IMR-90 (cell line): ENCODE measurements at regions not wholly inside any gene's neighbourhood (a gene's known extent, or its start where the extent isn't known, plus 50 kb on each side); places are given as distances from the start of the nearest gene placed in this dataset.

Experiments
- ATAC-seq: fragments of 200-7000 bp; cut with Tn5 transposase; 2 replicates; pipeline ENCODE4 v1.9.1; 2020; ENCODE audit warnings: low read depth, mild to moderate bottlenecking, moderate library complexity
- BruUV-seq: library from RNA; stranded (reverse); fragments of 400-500 nt; replicated peaks from 2 replicates; lab custom pipeline; 2021; lab: Mats Ljungman, UMichigan
- CTCF ChIA-PET: fragments of 300-600 bp; formaldehyde crosslinking; extraction: SDS; loops from one replicate; lab custom pipeline; 2021; ENCODE audit warnings: antibody characterized with exemption; lab: Yijun Ruan, JAX
- POLR2A ChIA-PET: fragments of 300-600 bp; sonication (Branson Sonifier 250); formaldehyde crosslinking; loops from one replicate; lab custom pipeline; 2022; ENCODE audit warnings: antibody characterized with exemption; ENCODE audit not compliant: unreplicated experiment; lab: Charles Lee
- DNase-seq: peaks from one replicate; pipeline ENCODE4 v3.0.0; 2013
- H2AFZ ChIP-seq: replicated peaks from 2 replicates; pipeline ENCODE3; 2013; ENCODE audit warnings: low read length, mild to moderate bottlenecking; ENCODE audit not compliant: poor library complexity
- H2AK5ac ChIP-seq: 2 replicates; pipeline ENCODE4 v1.6.1; 2013; ENCODE audit warnings: low read depth, low read length, inconsistent platforms
- H2AK9ac ChIP-seq: replicated peaks from 2 replicates; pipeline ENCODE3; 2013; ENCODE audit warnings: mild to moderate bottlenecking, low read depth, low read length, moderate library complexity; ENCODE audit not compliant: poor library complexity
- H2BK120ac ChIP-seq: 2 replicates; pipeline ENCODE4 v1.6.1; 2013; ENCODE audit warnings: low read depth, low read length, inconsistent platforms
- H2BK15ac ChIP-seq: 3 replicates; pipeline ENCODE4 v1.6.1; 2013; ENCODE audit warnings: low read depth, low read length, inconsistent platforms
- H2BK20ac ChIP-seq: 2 replicates; pipeline ENCODE4 v1.6.1; 2013; ENCODE audit warnings: low read depth, mild to moderate bottlenecking, inconsistent platforms, low read length, moderate library complexity
- H2BK5ac ChIP-seq: 2 replicates; pipeline ENCODE4 v1.6.1; 2013; ENCODE audit warnings: mild to moderate bottlenecking, low read depth, low read length, inconsistent platforms; ENCODE audit not compliant: poor library complexity, severe bottlenecking
- H3K14ac ChIP-seq: replicated peaks from 2 replicates; pipeline ENCODE4 v1.6.1; 2013; ENCODE audit warnings: low read depth, low read length, inconsistent platforms
- H3K18ac ChIP-seq: 2 replicates; pipeline ENCODE4 v1.6.1; 2013; ENCODE audit warnings: low read depth, low read length, control low read depth
- H3K23ac ChIP-seq: 2 replicates; pipeline ENCODE4 v1.6.1; 2013; ENCODE audit warnings: low read depth, low read length, inconsistent platforms
- H3K27ac ChIP-seq: 2 replicates; pipeline ENCODE4 v1.5.1; 2013; ENCODE audit warnings: mild to moderate bottlenecking, control low read depth, low read length; ENCODE audit not compliant: insufficient read depth
- H3K27me3 ChIP-seq: 2 replicates; pipeline ENCODE4 v1.6.1; 2013; ENCODE audit warnings: low read length; ENCODE audit not compliant: control insufficient read depth, insufficient read depth
- H3K36me3 ChIP-seq: 2 replicates; pipeline ENCODE4 v1.6.1; 2013; ENCODE audit warnings: low read length, mixed read lengths; ENCODE audit not compliant: control insufficient read depth, insufficient read depth
- H3K4ac ChIP-seq: 2 replicates; pipeline ENCODE4 v1.6.1; 2013; ENCODE audit warnings: low read depth, low read length, inconsistent platforms
- H3K4me1 ChIP-seq: 2 replicates; pipeline ENCODE4 v1.6.1; 2013; ENCODE audit warnings: low read length, mixed read lengths; ENCODE audit not compliant: control insufficient read depth, insufficient read depth
- H3K4me2 ChIP-seq: 2 replicates; pipeline ENCODE4 v1.6.1; 2013; ENCODE audit warnings: low read depth, mild to moderate bottlenecking, control low read depth, low read length, moderate library complexity
- H3K4me3 ChIP-seq: 2 replicates; pipeline ENCODE4 v1.5.1; 2013; ENCODE audit warnings: low read depth, mild to moderate bottlenecking, control low read depth, low read length, moderate library complexity; ENCODE audit not compliant: insufficient read depth
- H3K56ac ChIP-seq: 2 replicates; pipeline ENCODE4 v1.6.1; 2013; ENCODE audit warnings: low read length, inconsistent platforms; ENCODE audit not compliant: insufficient read depth; ENCODE audit errors: extremely low read depth
- H3K79me1 ChIP-seq, 2 experiments: 2 replicates each; pipeline ENCODE4 v1.6.1; 2013; ENCODE audit warnings: low read length in 2 of 2, inconsistent platforms in 1 of 2, low read depth in 1 of 2
- H3K9ac ChIP-seq: 2 replicates; pipeline ENCODE4 v1.6.1; 2013; ENCODE audit warnings: low read depth, low read length, control low read depth
- H3K9me1 ChIP-seq: 2 replicates; pipeline ENCODE4 v1.6.1; 2013; ENCODE audit warnings: low read length, inconsistent platforms; ENCODE audit not compliant: insufficient read depth
- H3K9me3 ChIP-seq: 2 replicates; pipeline ENCODE4 v1.6.1; 2013; ENCODE audit warnings: low read length; ENCODE audit not compliant: control insufficient read depth, insufficient read depth
- H4K20me1 ChIP-seq: 2 replicates; pipeline ENCODE4 v1.6.1; 2013; ENCODE audit warnings: low read length, inconsistent platforms; ENCODE audit not compliant: insufficient read depth
- H4K5ac ChIP-seq: 2 replicates; pipeline ENCODE4 v1.6.1; 2013; ENCODE audit warnings: mild to moderate bottlenecking, low read depth, low read length, control low read depth
- H4K8ac ChIP-seq, 2 experiments: 2 replicates each; pipeline ENCODE4 v1.6.1; 2013; ENCODE audit warnings: low read depth in 2 of 2, low read length in 2 of 2, control low read depth in 1 of 2, inconsistent platforms in 1 of 2
- H4K91ac ChIP-seq: 2 replicates; pipeline ENCODE4 v1.6.1; 2013; ENCODE audit warnings: low read depth, low read length, inconsistent platforms; ENCODE audit not compliant: insufficient read depth
- CHD1 ChIP-seq: IDR thresholded peaks from 2 replicates; pipeline ENCODE4 v1.6.1; 2012; ENCODE audit warnings: low read depth, low read length, improper control_type of control experiment
- CTCF ChIP-seq: conservative IDR thresholded peaks from 2 replicates; pipeline ENCODE4 v1.5.1; 2012; ENCODE audit warnings: mild to moderate bottlenecking, low read depth, low read length, improper control_type of control experiment
- FOS ChIP-seq: fragments of 150-350 bp; IDR thresholded peaks from 2 replicates; pipeline ENCODE4 v1.6.1; 2016; ENCODE audit warnings: low read depth, low read length
- MAFK ChIP-seq: IDR thresholded peaks from 2 replicates; pipeline ENCODE4 v1.6.1; 2012; ENCODE audit warnings: low read depth, low read length, improper control_type of control experiment
- MAZ ChIP-seq: IDR thresholded peaks from 2 replicates; pipeline ENCODE4 v1.6.1; 2012; ENCODE audit warnings: low read depth, mild to moderate bottlenecking, low read length, improper control_type of control experiment, moderate library complexity, borderline replicate concordance
- MXI1 ChIP-seq: IDR thresholded peaks from 2 replicates; pipeline ENCODE4 v1.6.1; 2012; ENCODE audit warnings: low read depth, mild to moderate bottlenecking, low read length, moderate library complexity, borderline replicate concordance
- NFE2L2 ChIP-seq: fragments of 150-350 bp; IDR thresholded peaks from 2 replicates; pipeline ENCODE4 v1.6.1; 2016; ENCODE audit warnings: low read depth, mild to moderate bottlenecking, low read length
- POLR2A ChIP-seq: IDR thresholded peaks from 2 replicates; pipeline ENCODE4 v1.6.1; 2012; ENCODE audit warnings: mild to moderate bottlenecking, low read depth, low read length
- RFX5 ChIP-seq: IDR thresholded peaks from 2 replicates; pipeline ENCODE4 v1.8.0; 2012; ENCODE audit warnings: low read depth, mild to moderate bottlenecking, low read length, moderate library complexity
- SMC3 ChIP-seq: fragments of 150-350 bp; IDR thresholded peaks from 2 replicates; pipeline ENCODE4 v1.6.1; 2016; ENCODE audit warnings: low read depth, mild to moderate bottlenecking, antibody characterized with exemption, low read length, moderate library complexity
- USF2 ChIP-seq: fragments of 150-350 bp; IDR thresholded peaks from 2 replicates; pipeline ENCODE4 v1.6.1; 2017; ENCODE audit warnings: mild to moderate bottlenecking, antibody characterized with exemption, low read length, low read depth
- WGBS, 2 experiments: methylation state at CpG; one replicate each; pipeline versions ENCODE4 v1.1.5 to v1.1.7; 2013; ENCODE audit warnings: missing lambda C conversion rate in 2 of 2; ENCODE audit not compliant: insufficient read length in 1 of 2; ENCODE audit errors: extremely low coverage in 2 of 2; 5-methylcytosine and 5-hydroxymethylcytosine counted together
- dilution Hi-C: fragments of 300-500 bp; cut with HindIII; formaldehyde crosslinking; loops from one replicate; pipeline ENCODE4 v1.14.3; 2018; ENCODE audit warnings: low sequenced_read_pairs; ENCODE audit not compliant: unreplicated experiment
- in situ Hi-C: fragments of 300-500 bp; cut with MboI; formaldehyde crosslinking; loops from 3 replicates; pipeline ENCODE4 v1.14.3; 2019; ENCODE audit warnings: low sequenced_read_pairs, inconsistent platforms, mixed read lengths
- intact Hi-C: fragments of 100-400 bp; cut with micrococcal nuclease; formaldehyde crosslinking; loops from 2 replicates; pipeline ENCODE4 v1.10.0; 2022

GRCh38 chr2:48026865-48027264 lies 120.6 kb upstream of the FBXO11 start:
- Histone ChIP-seq H3K9ac (no peak overlapping the region), H4K20me1 (no peaks in the 10 kb centered on the region), H3K9me3 (no peaks in the 10 kb centered on the region), H2AK9ac (no peak overlapping the region), H3K79me1 (no peaks in the 10 kb centered on the region), H3K23ac (no peak overlapping the region), H2BK120ac (no peak overlapping the region), H3K4me2 (no peak overlapping the region), H3K27ac (no peak overlapping the region), H3K56ac (no peak overlapping the region), H2BK20ac (no peak overlapping the region), H2AFZ (no peak overlapping the region), H3K4me3 (no peak overlapping the region), H4K91ac (no peak overlapping the region), H2BK5ac (no peak overlapping the region), H2BK15ac (no peak overlapping the region), H3K36me3 (no peaks in the 10 kb centered on the region), H3K9me1 (no peaks in the 10 kb centered on the region), H2AK5ac (no peak overlapping the region), H3K14ac (no peak overlapping the region), H3K27me3 (peaks cover 13% of the 10 kb centered on the region), H3K4ac (no peak overlapping the region), H3K4me1 (no peaks in the 10 kb centered on the region), H4K8ac (no peak overlapping the region), H4K5ac (no peak overlapping the region), H3K18ac (no peak overlapping the region)
- POLR2A ChIA-PET: no interaction called here
- ATAC-seq: no peak
- no peak for TF ChIP-seq MAZ
- no peak for TF ChIP-seq POLR2A
- no peak for TF ChIP-seq MXI1
- no peak for TF ChIP-seq NFE2L2
- no peak for TF ChIP-seq CTCF
- TF ChIP-seq RFX5: no peak
- no peak for TF ChIP-seq USF2
- TF ChIP-seq FOS: no peak
- no peak for TF ChIP-seq SMC3
- TF ChIP-seq CHD1: no peak
- no peak for TF ChIP-seq MAFK
- in situ Hi-C loops: no loop called here
- CTCF ChIA-PET: no interaction called here
- WGBS, 2 experiments: no CpG with 5 or more reads among the region's 1 CpG
- intact Hi-C loops: no loop called here
- no peak for DNase-seq
- BruUV-seq: no TSS peak
- dilution Hi-C loops: no loop called here
